NCI-H748 (cell line): ENCODE measurements at regions not wholly inside any gene's neighbourhood (a gene's known extent, or its start where the extent isn't known, plus 50 kb on each side); places are given as distances from the start of the nearest gene placed in this dataset.

ENCODE experiments used
- DNase-seq: peaks from one replicate; lab custom pipeline; 2025; ENCODE audit not compliant: unreplicated experiment; lab: John Stamatoyannopoulos, UW

DNA sequence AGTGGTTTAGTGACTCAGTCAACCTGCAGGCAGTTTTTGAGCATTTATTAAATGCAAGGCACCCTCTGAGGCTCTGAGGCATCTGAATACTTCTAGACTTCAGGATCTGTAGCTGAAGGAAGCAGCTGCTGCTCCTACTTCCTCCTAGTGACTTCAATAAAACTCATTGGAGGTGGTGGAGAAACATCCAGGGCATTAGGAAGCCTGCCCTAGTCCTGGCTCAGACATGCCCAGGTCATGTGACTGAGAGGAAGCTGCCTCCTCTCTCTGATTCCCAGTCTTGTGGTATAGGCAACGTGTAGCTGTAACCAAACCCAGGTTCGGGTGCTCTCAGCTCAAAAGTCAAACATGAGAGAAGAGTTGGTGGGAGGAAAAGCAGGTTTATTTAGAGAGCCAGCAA is 287.2 kb upstream of the GYPC start:
- DNase-seq = no peak

DNA sequence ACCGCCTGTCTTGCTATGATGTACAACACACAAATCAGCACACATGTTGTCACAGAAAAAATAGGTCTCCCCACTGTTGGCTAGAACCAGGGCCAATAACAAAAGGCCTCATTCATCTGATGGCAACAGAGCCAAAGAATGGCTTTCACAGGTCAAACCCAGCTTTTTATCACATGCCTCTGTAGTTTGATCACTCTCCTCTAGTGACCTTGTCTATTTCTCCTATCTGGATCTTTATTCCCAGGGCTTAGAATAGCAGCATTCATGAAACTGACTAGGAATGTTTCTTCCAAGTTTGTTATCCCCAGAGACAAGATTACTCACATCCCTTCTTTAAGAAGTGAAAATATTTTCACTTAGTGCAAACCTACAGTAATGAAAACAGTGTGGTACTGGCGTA is 285.8 kb upstream of the GYPC start:
- DNase-seq = no peak

DNA sequence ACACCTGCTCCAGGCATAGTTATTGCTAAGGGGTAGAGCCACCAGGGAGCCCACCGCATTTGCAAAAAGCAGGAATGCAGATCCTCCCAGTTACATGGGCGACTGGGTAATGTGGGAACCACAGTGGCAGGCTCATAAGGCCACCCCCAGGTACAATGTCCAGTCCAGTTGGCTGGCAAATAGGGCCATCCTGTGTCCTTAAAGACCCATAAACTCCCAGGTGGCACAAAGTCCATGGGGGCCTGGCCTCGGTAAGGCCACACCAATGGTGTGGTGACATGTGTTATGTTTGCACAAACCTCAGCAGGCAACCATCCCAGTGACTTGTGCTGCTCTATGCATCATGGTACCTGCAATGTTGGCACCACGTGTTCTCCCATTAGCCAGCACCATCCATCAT is 283.6 kb upstream of the GYPC start:
- no peak for DNase-seq

DNA sequence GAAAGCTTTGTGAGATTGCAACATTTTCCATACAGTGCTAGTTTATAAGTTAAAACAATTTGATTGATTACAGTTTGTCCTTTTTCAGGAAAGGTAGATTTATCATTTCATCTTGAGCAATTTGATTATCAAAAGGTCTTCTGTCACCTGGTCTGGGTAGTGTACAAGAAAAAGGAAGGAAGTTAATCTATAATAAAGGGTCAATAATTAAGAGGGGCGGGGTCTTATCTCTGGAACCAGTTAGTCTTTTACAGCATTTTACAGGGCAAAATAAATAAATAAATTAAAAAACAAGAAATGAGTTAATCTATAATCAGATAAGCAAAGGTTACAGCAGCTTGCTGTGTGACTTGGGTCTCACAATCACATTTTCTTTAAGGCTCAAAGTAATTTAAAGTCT is 277.8 kb upstream of the GYPC start:
- DNase-seq = no peak

DNA sequence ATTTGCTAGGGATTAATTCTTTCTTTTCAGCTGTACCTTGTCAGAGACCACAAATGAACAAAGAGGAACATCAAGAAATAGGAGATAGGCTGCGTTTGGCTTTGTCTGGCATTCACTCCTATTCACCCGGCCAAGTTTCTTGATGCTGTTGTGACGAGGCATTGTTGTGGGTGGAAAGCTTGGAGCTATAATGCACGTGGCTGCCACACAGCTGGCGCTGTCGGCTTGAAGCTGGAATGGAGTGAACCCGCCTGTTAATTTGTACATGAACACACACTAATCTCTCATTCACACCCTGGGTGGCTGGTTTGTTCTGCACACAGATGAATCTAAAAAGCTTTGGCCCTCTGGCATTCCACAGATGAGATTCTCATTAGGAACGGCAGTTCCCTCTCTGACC is 274.9 kb upstream of the GYPC start:
- no peak for DNase-seq

DNA sequence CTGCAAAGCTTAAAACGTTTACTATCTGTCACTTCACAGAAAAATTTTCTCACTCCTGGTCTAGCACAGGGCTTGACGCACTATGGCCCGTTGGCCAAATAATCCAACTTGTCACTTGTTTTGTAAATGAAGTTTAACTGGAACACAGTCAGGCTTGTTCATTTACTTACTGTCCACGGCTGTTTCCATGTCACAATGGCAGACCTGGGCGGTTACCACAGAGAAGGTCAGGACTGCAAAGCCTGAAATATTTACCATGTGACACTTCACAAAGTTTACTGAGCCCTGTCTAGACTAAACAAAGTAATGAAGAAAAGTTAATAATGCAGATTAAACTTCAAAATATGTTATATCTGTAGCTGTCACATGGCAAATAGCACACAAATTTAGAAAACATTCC is 273.0 kb upstream of the GYPC start:
- no peak for DNase-seq

DNA sequence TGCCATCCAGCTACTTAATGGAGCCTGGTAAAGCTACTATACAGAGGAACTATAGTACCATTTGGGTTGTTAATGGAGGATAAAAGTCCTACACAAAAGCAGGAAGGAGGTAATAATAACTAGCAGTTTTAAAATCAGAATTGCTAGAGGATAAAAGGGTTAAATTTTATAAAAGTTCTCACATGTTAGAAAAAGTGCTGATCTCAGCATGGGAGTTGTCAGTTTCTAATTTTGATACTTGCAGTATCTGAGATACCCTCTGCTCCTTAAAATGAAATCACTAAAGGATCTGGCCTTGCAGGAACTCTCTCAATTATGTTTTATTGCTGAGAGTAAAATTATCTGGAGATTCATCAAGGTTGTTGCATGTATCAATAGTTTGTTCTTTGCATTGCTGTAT is 272.2 kb upstream of the GYPC start:
- DNase-seq = no peak

DNA sequence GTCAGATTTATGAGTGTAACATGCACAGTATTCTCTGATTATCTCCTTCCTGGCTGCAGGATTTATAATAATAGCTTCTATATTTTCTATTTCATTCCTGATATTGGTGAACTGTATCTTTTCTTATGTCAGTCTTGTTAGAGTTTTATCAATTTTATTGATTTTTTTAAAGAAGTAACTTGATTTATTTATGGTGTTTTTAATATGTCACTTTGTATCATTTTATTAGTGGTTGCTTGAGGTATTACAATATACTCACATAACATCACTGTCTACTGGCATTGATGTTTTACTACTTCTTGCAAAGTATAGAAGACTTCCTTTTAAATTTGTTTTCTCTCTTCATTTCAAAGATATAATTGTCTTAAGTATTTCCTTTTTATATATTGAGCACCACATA is 270.5 kb upstream of the GYPC start:
- no peak for DNase-seq

DNA sequence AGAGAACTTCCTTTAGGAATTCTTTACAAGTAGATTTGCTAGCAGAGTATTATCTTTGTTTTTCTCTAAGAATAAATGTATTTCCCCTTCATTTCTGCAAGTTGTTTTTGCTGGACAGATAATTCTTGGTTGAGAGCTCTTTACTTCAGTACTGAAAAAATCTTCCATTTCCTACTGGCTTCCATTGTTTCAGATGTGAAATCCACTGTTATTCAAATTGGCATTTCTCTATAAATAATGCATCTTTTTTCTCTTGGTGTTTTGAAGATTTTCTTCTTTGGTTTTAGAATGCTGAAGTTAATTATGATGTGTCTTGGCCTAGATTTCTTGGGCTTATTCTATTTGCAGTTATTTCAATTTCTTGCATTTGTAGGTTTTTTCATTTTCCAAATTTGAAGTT is 270.0 kb upstream of the GYPC start:
- DNase-seq = no peak

DNA sequence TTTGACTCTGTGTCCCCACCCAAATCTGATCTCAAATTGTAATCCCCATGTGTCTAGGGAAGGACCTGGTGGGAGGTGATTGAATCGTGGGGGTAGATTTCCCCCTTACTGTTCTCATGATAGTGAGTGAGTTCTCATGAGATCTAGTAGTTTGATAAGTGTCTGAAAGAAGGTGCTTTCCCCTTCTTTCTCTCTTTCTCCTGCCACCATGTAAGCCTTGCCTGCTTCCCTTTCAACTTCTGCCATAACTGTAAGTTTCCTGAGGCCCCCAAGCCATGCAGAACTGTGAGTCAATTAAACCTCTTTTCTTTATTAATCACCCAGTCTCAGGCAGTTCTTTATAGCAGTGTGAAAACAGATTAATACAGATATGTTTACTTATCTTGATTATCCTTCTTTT is 266.5 kb upstream of the GYPC start:
- no peak for DNase-seq

DNA sequence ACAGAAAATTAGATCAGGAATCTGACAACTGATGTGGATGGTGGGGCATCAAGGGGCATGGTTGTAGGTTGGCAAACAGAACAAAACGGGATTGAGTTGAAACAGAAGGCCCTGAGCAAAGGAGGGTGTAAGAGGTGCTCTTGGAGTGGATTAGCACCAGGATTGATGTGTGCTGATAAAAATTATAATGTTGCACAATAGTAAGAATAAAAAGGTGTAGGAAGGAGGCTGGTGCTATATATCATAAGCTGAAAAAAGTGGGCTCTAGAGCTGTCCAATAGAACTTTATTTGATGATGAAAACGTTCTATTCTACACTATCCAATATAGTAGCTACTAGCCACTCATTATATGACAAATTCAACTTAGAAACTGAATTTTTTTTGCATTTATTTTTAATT is 263.1 kb upstream of the GYPC start:
- DNase-seq = no peak

DNA sequence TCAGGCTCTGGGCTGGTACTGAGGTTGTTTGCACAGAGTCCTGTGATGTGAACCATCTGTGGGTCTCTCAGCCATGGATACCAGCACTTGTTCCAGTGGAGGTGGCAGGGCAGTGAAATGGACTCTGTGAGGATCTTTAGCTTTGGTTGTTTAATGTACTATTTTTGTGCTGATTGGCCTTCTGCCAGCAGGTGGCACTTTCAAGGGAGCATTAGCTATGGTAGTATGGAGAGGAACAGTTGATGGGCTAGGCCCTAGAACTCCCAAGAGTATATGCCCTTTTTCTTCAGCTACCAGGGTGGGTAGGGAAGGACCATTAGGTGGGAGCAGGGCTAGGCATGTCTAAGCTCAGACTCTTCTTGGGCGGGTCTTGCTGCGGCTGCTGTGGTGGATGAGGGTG is 257.0 kb upstream of the GYPC start:
- DNase-seq = peak; percentile 9

DNA sequence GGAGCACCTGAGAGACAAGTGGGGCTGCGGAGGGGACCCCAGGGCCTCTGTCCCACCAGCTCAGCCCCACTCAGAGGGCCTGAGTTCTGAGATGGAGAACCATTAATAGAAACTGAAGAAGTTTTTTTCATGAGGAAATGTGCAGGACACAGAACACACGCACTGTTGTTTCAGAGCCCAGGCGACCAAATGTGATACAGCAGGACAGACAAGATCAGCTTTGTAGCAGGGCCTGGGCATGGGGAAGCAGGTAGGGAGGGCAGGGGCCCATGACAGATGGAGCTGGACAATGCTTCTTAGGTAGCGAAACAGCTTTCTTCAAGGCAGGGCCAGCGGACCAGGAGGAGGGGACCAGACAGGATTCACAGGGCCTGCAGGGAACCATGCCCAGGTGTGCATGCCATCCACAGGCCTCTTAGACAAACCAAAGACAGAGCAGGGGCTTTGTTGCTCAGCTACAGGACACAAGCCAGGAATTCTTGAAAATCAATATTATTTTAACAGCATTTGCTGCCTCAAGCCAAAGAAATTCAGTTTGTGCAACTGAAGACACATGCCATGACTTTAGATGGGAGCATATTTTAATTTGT is 252.8 kb upstream of the GYPC start:
- DNase-seq = no peak

DNA sequence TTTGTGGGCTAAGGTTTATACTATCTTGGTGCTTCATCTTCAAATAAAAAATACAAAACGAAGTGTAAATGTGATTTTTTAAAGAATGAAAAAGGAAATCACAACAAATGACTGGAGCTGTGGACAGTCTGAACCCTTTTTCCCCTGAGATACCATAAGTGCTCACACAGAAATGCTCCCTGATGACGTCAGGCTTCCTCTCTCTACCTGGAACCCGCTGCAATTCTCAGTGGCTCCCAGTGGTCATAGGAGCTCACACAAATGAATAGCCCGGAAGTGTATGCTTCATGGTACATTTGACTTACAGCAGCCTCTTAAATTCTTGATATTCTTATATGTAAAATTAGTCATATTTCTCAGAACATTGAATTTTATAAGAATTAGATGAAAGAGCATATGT is 249.7 kb upstream of the GYPC start:
- DNase-seq = no peak

DNA sequence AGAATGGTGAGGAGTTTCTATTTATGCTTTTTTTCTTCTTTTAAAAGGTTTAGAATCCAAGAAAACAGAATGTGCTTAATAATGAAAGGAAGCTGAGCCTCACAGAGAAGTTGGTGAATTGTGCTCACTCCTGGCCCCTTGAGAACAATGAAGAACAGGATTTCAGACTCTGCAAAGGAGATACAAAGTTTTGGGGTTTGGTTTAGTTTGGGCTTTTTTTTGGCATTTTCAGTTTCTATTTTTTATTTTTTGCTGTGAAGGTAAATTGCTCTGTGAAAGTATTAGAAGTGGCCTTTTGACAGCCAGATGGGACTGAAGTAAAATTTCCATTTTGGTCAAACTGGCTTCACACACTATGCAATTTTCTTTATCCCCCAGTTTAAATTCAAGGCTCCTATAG is 247.3 kb upstream of the GYPC start:
- no peak for DNase-seq

DNA sequence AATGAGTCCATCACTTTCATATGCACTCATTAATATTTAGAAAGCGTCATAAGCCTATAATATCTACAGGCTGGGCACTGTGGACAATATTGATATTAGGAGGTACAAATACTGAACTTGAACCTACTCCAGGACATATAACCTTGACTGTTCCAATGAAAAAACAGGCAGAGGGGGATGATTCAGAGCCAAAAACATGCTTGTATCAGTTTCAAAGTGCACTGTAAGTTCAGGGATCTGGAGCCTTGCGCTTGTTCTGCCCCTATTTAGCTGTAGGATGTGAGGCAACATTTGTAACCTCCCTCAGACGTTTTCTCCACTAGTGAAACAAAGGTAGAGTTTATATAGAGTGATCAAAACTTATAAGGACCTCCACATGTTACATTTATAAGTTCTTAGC is 246.1 kb upstream of the GYPC start:
- DNase-seq = no peak

DNA sequence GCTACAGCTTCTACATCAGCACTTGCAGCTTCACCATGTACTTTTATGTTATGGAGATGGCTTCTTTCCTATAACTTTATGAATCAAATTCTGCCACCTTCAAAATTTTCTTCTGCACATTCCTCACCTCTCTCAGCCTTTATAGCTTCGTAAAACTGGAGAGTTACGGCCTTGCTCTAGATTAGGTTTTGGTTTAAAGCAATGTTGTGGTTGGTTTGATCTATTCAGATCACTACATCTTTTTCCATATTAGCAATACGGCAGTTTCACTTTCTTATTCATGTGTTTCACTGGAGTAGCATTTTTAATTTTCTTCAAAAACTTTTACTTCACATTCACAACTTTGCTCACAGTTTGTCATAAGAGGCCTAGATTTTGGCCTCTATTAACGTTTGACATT is 242.9 kb upstream of the GYPC start:
- no peak for DNase-seq

DNA sequence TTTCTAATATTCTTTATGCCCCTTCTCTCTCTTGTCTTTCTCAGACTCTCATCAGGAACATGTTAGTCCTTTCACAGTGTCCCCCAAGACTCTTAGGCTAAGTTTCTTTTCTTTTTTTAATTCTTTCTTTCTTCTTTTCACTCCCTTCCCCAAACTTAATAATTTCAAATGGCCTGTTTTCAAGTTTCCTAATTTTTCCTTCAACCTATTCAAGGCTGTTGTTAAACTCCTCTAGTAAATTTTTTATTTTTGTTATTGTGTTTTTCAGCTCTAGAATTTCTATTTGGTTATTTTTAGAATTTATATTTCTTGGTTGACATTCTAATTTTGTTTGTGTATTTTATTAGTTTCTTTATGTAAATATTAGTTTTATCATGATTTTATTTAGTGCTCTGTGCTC is 236.6 kb upstream of the GYPC start:
- no peak for DNase-seq

DNA sequence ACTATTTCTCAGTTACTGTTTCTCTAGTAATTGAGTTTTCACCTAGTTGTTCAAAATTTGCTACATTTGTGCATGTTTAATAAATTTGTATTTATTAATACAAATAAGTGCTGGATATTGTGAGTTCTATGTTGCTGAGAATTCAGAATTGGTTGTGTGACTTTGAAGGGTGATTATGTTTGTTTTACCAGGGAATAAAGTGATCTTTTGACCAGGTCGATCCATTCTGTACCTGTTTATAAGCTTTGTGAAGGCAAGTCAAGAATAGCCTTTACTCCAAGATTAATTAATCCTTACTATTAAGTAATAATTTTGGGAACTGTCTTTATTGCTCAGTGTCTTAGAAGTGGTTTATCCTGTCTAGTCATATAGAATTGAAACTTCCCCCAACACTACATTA is 230.0 kb upstream of the GYPC start:
- no peak for DNase-seq

DNA sequence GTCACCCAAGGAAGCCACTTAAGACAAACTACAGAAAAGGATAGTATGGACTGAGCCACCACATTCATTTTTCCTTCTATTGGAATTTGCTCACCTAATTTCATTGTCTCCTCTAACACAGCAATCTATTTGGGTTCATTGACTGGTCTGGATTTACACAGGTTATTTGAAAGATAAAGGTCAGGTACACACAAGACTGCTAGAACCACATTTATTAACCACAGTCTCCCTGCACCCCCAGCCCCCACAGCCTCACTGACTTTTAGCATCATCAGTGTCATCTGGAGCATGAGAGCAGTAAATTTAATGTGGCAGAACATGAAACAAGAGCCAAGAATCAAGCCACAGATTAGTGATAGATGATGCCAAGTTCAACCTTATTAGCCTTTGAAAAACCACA is 226.9 kb upstream of the GYPC start:
- DNase-seq = no peak

DNA sequence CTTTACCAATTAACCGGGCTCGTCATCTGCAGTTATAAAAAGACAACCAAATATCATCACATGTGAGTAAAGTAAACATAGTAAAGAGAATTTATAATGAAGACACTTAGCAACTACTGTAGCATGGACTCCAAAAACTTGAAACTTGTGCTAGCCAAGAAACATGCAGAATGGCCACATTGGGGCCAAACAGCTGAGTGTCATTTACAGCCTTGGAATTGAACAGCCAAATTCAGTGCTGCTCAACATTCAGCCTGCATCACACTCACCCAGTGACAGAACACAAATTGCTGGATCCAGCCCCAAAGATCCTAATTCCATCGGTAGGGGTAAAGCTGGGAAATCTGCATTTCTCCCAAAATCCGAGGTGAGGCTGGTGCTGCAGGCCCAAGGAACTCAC is 224.8 kb upstream of the GYPC start:
- DNase-seq = no peak

DNA sequence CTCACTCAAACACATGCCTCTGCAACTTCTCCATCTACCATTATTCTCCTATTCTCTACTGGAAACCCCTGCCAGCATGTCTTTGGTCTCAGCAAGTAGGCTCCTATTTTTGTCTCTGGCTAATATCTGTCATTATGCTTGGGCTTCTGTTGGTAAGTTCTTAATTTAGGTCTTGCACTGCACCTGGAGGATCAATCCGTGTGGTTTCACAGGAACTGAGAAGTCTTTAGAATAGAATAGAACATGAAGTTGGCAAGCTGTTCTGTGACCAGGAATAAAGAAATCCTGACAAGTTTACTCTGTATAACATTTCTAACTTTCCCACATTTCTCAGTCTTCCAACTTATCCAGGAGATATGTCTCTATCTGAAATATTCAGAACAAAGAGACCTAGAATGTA is 219.5 kb upstream of the GYPC start:
- DNase-seq = no peak

DNA sequence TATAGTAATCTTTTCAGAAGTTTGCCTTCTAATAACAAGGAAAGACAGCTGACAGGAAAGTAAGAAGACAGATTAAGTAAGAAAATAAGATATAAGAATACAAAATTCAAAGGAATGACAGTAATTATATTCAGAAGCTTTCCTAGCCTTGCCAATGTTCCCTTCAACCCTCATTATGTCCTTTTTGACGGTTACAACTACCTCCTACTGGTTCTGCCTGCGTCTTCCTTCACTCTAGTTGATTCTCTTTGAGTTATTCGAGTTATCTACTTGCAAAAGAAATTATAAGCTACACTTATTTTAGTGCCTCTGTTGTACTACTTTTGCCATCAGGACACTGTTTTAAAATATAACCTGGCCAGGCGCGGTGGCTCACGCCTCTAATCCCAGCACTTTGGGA is 218.9 kb upstream of the GYPC start:
- DNase-seq = no peak

DNA sequence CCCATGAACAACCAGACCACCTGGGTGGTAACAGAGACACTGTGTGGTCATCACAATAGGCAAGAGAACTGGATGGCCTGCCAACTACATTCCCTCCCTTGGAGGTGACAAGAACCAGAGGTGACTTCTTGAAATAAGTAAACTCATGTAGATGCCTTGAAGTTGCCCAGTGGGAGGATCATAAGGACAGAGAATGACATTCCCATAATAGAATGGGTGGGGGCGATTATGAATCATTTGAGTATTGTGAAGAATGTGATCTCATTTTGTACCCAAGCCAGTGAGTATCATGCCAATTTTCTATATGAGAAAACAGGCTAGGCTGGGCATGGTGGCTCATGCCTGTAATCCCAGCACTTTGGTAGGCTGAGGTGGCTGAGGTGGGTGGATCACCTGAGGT is 211.4 kb upstream of the GYPC start:
- no peak for DNase-seq
